PC-3 (cell line): ENCODE measurements at regions not wholly inside any gene's neighbourhood (a gene's known extent, or its start where the extent isn't known, plus 50 kb on each side); places are given as distances from the start of the nearest gene placed in this dataset.

Experiments used
- ATAC-seq: fragments of 200-7000 bp; cut with Tn5 transposase; 2 replicates; pipeline ENCODE4 v1.9.1; 2020; ENCODE audit warnings: mild to moderate bottlenecking, moderate library complexity
- BruUV-seq: library from RNA; stranded (reverse); fragments of 400-500 nt; replicated peaks from 2 replicates; lab custom pipeline; 2021; lab: Mats Ljungman, UMichigan
- CTCF ChIA-PET: fragments of 300-600 bp; sonication (Branson Sonifier 250); formaldehyde crosslinking; loops from one replicate; lab custom pipeline; 2022; ENCODE audit warnings: antibody characterized with exemption; lab: Charles Lee
- POLR2A ChIA-PET: fragments of 300-600 bp; sonication (Branson Sonifier 250); formaldehyde crosslinking; loops from one replicate; lab custom pipeline; 2022; ENCODE audit warnings: antibody characterized with exemption; ENCODE audit not compliant: unreplicated experiment; lab: Charles Lee
- DNase-seq: peaks from one replicate; pipeline ENCODE4 v3.0.0-alpha.2; 2015
- H2AFZ ChIP-seq: fragments of 300-600 bp; sonication (generic); 2 replicates; pipeline ENCODE4 v1.6.0; 2016; ENCODE audit warnings: antibody characterized with exemption, low read length
- H3F3A ChIP-seq: fragments of 300-600 bp; sonication (generic); one replicate; pipeline ENCODE4 v1.6.0; 2017; ENCODE audit warnings: antibody characterized with exemption, low read length, control low read depth, mild to moderate bottlenecking; ENCODE audit not compliant: unreplicated experiment
- H3K27ac ChIP-seq: fragments of 300-600 bp; sonication (generic); 2 replicates; pipeline ENCODE4 v1.5.1; 2016; ENCODE audit warnings: mild to moderate bottlenecking, low read length
- H3K27me3 ChIP-seq: fragments of 300-600 bp; sonication (generic); 2 replicates; pipeline ENCODE4 v1.6.1; 2016; ENCODE audit warnings: low read length, mixed read lengths
- H3K36me3 ChIP-seq: fragments of 300-600 bp; sonication (generic); 2 replicates; pipeline ENCODE4 v1.6.1; 2016; ENCODE audit warnings: low read depth, mixed run types, low read length, mixed read lengths
- H3K4me1 ChIP-seq: fragments of 300-600 bp; sonication (generic); 2 replicates; pipeline ENCODE4 v1.5.1; 2016; ENCODE audit warnings: low read length; ENCODE audit not compliant: insufficient read depth
- H3K4me2 ChIP-seq: fragments of 300-600 bp; sonication (generic); 2 replicates; pipeline ENCODE4 v1.6.0; 2016; ENCODE audit warnings: low read length
- H3K4me3 ChIP-seq: fragments of 300-600 bp; sonication (generic); 2 replicates; pipeline ENCODE4 v1.5.1; 2016; ENCODE audit warnings: mild to moderate bottlenecking, low read length, mixed read lengths
- H3K79me2 ChIP-seq: fragments of 300-600 bp; sonication (generic); 2 replicates; pipeline ENCODE4 v1.6.1; 2017; ENCODE audit warnings: low read length, mixed read lengths
- H3K9ac ChIP-seq: fragments of 300-600 bp; sonication (generic); 2 replicates; pipeline ENCODE4 v1.6.0; 2016; ENCODE audit warnings: mild to moderate bottlenecking, low read length
- H3K9me2 ChIP-seq: fragments of 300-600 bp; sonication (generic); replicated peaks from 2 replicates; pipeline ENCODE4 v1.6.1; 2016; ENCODE audit warnings: mixed run types, low read length, mixed read lengths
- H3K9me3 ChIP-seq: fragments of 300-600 bp; sonication (generic); 2 replicates; pipeline ENCODE4 v1.6.1; 2016; ENCODE audit warnings: low read length, mixed read lengths
- H4K20me1 ChIP-seq: fragments of 300-600 bp; sonication (generic); 2 replicates; pipeline ENCODE4 v1.6.1; 2016; ENCODE audit warnings: low read length, mixed read lengths
- CTCF ChIP-seq: fragments of 300-600 bp; sonication (generic); conservative IDR thresholded peaks from 2 replicates; pipeline ENCODE4 v1.5.1; 2017; ENCODE audit warnings: antibody characterized with exemption, low read depth, mild to moderate bottlenecking, low read length
- EZH2 ChIP-seq: fragments of 300-600 bp; sonication (generic); IDR thresholded peaks from one replicate; pipeline ENCODE4 v1.6.1; 2017; ENCODE audit warnings: antibody characterized with exemption, mild to moderate bottlenecking, low read length; ENCODE audit not compliant: unreplicated experiment
- EZH2phosphoT487 ChIP-seq: fragments of 300-600 bp; sonication (generic); IDR thresholded peaks from 2 replicates; pipeline ENCODE4 v1.6.1; 2018; ENCODE audit warnings: mild to moderate bottlenecking, antibody characterized with exemption, low read length, borderline replicate concordance
- intact Hi-C: fragments of 100-400 bp; cut with micrococcal nuclease; formaldehyde crosslinking; loops from 2 replicates; pipeline ENCODE4 v1.9.0; 2023

DNA sequence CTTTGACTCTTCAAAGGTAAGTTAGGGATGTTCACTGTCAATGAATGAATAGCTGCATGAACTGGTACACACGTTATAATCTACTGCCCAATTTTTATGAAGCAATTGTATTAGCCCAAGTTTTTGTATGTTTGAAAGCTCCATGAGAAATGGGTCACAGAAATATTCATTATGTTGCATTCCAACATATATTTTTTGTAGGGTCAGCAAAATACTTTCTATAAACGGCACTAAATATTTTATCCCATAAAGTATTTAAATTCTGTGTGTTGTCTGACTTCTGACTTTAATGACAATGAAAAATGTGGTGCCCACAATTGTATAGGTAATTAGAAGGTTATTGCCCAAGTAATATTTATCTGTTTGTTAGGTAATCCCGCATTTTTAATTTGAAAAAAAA, 466.0 kb downstream of the FAT4 start:
- no peak overlapping the region for H3K4me3 ChIP-seq
- TF ChIP-seq EZH2phosphoT487 (no peak), EZH2 (no peak), CTCF (no peak)
- H3K79me2 ChIP-seq: no peaks in the 10 kb centered on the region
- intact Hi-C loops: loop anchor here (10.0 kb wide), 2 partner anchors 274 to 614 kb away; no protein-coding TSS in a partner anchor
- no peaks in the 10 kb centered on the region for H3K27me3 ChIP-seq
- CTCF ChIA-PET: no interaction called here
- DNase-seq (no peak), ATAC-seq (no peak)
- H3K9me2 ChIP-seq: no peaks in the 10 kb centered on the region
- no TSS peak for BruUV-seq
- no peaks in the 10 kb centered on the region for H3K9me3 ChIP-seq
- no peaks in the 10 kb centered on the region for H3K4me1 ChIP-seq
- POLR2A ChIA-PET: no interaction called here
- H3K4me2 ChIP-seq: no peak overlapping the region
- no peak overlapping the region for H2AFZ ChIP-seq
- no peaks in the 10 kb centered on the region for H3K36me3 ChIP-seq
- no peaks in the 10 kb centered on the region for H3F3A ChIP-seq
- no peak overlapping the region for H3K9ac ChIP-seq
- H4K20me1 ChIP-seq: no peaks in the 10 kb centered on the region
- no peak overlapping the region for H3K27ac ChIP-seq

DNA sequence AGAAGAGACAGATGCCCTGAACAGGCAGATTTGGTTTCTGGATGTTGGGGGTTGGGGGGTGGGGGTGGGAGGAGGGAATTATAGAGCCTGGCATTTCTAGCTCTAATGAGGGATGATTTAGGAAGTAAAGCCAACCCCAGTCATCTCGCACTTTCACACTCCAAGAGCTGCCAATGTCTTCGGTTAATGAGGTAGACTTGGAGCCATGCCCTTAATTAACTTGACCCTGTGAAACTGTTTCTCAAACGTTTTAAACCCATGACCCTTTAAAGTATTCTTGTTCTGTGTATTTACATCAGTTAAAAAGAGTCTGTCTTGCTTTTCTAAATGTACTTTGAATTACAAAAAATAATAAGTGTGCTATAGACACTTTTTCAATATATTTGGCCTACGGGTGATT, 466.9 kb downstream of the FAT4 start:
- DNase-seq: no peak
- H3K4me3 ChIP-seq: no peak overlapping the region
- H3K36me3 ChIP-seq: no peaks in the 10 kb centered on the region
- no peaks in the 10 kb centered on the region for H3K9me2 ChIP-seq
- H3K9ac ChIP-seq: no peak overlapping the region
- POLR2A ChIA-PET: no interaction called here
- intact Hi-C loops: loop anchor here (10.0 kb wide), 2 partner anchors 273 to 613 kb away; no protein-coding TSS in a partner anchor
- H4K20me1 ChIP-seq: no peaks in the 10 kb centered on the region
- no peaks in the 10 kb centered on the region for H3K4me1 ChIP-seq
- CTCF ChIA-PET: no interaction called here
- H3K27me3 ChIP-seq: no peaks in the 10 kb centered on the region
- no peak for TF ChIP-seq CTCF
- no peaks in the 10 kb centered on the region for H3K79me2 ChIP-seq
- ATAC-seq: no peak
- H3F3A ChIP-seq: no peaks in the 10 kb centered on the region
- no peak overlapping the region for H3K4me2 ChIP-seq
- H3K9me3 ChIP-seq: no peaks in the 10 kb centered on the region
- no peak overlapping the region for H3K27ac ChIP-seq
- no TSS peak for BruUV-seq
- H2AFZ ChIP-seq: no peak overlapping the region

DNA sequence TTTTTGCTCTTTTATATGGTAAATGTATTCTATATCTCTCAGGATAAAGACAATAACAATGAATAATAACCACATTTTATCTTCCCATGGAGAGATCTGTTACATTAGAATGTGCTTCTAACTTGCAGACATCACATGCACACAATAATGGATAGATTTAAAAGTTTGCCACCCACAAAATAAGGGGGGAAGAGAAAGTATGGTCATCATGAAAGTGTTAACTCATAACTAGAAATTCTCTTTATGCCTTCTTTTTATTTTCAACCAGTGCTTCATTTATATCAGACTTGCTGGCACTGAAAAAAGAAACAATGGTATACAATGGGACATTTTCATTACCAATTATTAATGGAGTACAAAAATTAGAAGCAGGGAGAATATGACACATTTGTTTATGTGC, 470.0 kb downstream of the FAT4 start:
- POLR2A ChIA-PET: no interaction called here
- no peak overlapping the region for H2AFZ ChIP-seq
- CTCF ChIA-PET: no interaction called here
- H3K4me1 ChIP-seq: no peaks in the 10 kb centered on the region
- H3K9me3 ChIP-seq: no peaks in the 10 kb centered on the region
- no peaks in the 10 kb centered on the region for H3K79me2 ChIP-seq
- no peaks in the 10 kb centered on the region for H3K9me2 ChIP-seq
- no peak overlapping the region for H3K4me2 ChIP-seq
- H3K27me3 ChIP-seq: no peaks in the 10 kb centered on the region
- H3K4me3 ChIP-seq: no peak overlapping the region
- no peaks in the 10 kb centered on the region for H3F3A ChIP-seq
- ATAC-seq (no peak), DNase-seq (no peak)
- no peaks in the 10 kb centered on the region for H4K20me1 ChIP-seq
- TF ChIP-seq EZH2 (no peak), EZH2phosphoT487 (no peak), CTCF (no peak)
- intact Hi-C loops: loop anchor here (10.0 kb wide), 2 partner anchors 270 to 610 kb away; no protein-coding TSS in a partner anchor
- H3K36me3 ChIP-seq: no peaks in the 10 kb centered on the region
- no peak overlapping the region for H3K27ac ChIP-seq
- BruUV-seq: no TSS peak
- H3K9ac ChIP-seq: no peak overlapping the region
